PC-3 (cell line): ENCODE measurements at regions not wholly inside any gene's neighbourhood (a gene's known extent, or its start where the extent isn't known, plus 50 kb on each side); places are given as distances from the start of the nearest gene placed in this dataset.

Experiments
- ATAC-seq: fragments of 200-7000 bp; cut with Tn5 transposase; 2 replicates; pipeline ENCODE4 v1.9.1; 2020; ENCODE audit warnings: mild to moderate bottlenecking, moderate library complexity
- BruUV-seq: library from RNA; stranded (reverse); fragments of 400-500 nt; replicated peaks from 2 replicates; lab custom pipeline; 2021; lab: Mats Ljungman, UMichigan
- CTCF ChIA-PET: fragments of 300-600 bp; sonication (Branson Sonifier 250); formaldehyde crosslinking; loops from one replicate; lab custom pipeline; 2022; ENCODE audit warnings: antibody characterized with exemption; lab: Charles Lee
- POLR2A ChIA-PET: fragments of 300-600 bp; sonication (Branson Sonifier 250); formaldehyde crosslinking; loops from one replicate; lab custom pipeline; 2022; ENCODE audit warnings: antibody characterized with exemption; ENCODE audit not compliant: unreplicated experiment; lab: Charles Lee
- DNase-seq: peaks from one replicate; pipeline ENCODE4 v3.0.0-alpha.2; 2015
- H2AFZ ChIP-seq: fragments of 300-600 bp; sonication (generic); 2 replicates; pipeline ENCODE4 v1.6.0; 2016; ENCODE audit warnings: antibody characterized with exemption, low read length
- H3F3A ChIP-seq: fragments of 300-600 bp; sonication (generic); one replicate; pipeline ENCODE4 v1.6.0; 2017; ENCODE audit warnings: antibody characterized with exemption, low read length, control low read depth, mild to moderate bottlenecking; ENCODE audit not compliant: unreplicated experiment
- H3K27ac ChIP-seq: fragments of 300-600 bp; sonication (generic); 2 replicates; pipeline ENCODE4 v1.5.1; 2016; ENCODE audit warnings: mild to moderate bottlenecking, low read length
- H3K27me3 ChIP-seq: fragments of 300-600 bp; sonication (generic); 2 replicates; pipeline ENCODE4 v1.6.1; 2016; ENCODE audit warnings: low read length, mixed read lengths
- H3K36me3 ChIP-seq: fragments of 300-600 bp; sonication (generic); 2 replicates; pipeline ENCODE4 v1.6.1; 2016; ENCODE audit warnings: low read depth, mixed run types, low read length, mixed read lengths
- H3K4me1 ChIP-seq: fragments of 300-600 bp; sonication (generic); 2 replicates; pipeline ENCODE4 v1.5.1; 2016; ENCODE audit warnings: low read length; ENCODE audit not compliant: insufficient read depth
- H3K4me2 ChIP-seq: fragments of 300-600 bp; sonication (generic); 2 replicates; pipeline ENCODE4 v1.6.0; 2016; ENCODE audit warnings: low read length
- H3K4me3 ChIP-seq: fragments of 300-600 bp; sonication (generic); 2 replicates; pipeline ENCODE4 v1.5.1; 2016; ENCODE audit warnings: mild to moderate bottlenecking, low read length, mixed read lengths
- H3K79me2 ChIP-seq: fragments of 300-600 bp; sonication (generic); 2 replicates; pipeline ENCODE4 v1.6.1; 2017; ENCODE audit warnings: low read length, mixed read lengths
- H3K9ac ChIP-seq: fragments of 300-600 bp; sonication (generic); 2 replicates; pipeline ENCODE4 v1.6.0; 2016; ENCODE audit warnings: mild to moderate bottlenecking, low read length
- H3K9me2 ChIP-seq: fragments of 300-600 bp; sonication (generic); replicated peaks from 2 replicates; pipeline ENCODE4 v1.6.1; 2016; ENCODE audit warnings: mixed run types, low read length, mixed read lengths
- H3K9me3 ChIP-seq: fragments of 300-600 bp; sonication (generic); 2 replicates; pipeline ENCODE4 v1.6.1; 2016; ENCODE audit warnings: low read length, mixed read lengths
- H4K20me1 ChIP-seq: fragments of 300-600 bp; sonication (generic); 2 replicates; pipeline ENCODE4 v1.6.1; 2016; ENCODE audit warnings: low read length, mixed read lengths
- CTCF ChIP-seq: fragments of 300-600 bp; sonication (generic); conservative IDR thresholded peaks from 2 replicates; pipeline ENCODE4 v1.5.1; 2017; ENCODE audit warnings: antibody characterized with exemption, low read depth, mild to moderate bottlenecking, low read length
- EZH2 ChIP-seq: fragments of 300-600 bp; sonication (generic); IDR thresholded peaks from one replicate; pipeline ENCODE4 v1.6.1; 2017; ENCODE audit warnings: antibody characterized with exemption, mild to moderate bottlenecking, low read length; ENCODE audit not compliant: unreplicated experiment
- EZH2phosphoT487 ChIP-seq: fragments of 300-600 bp; sonication (generic); IDR thresholded peaks from 2 replicates; pipeline ENCODE4 v1.6.1; 2018; ENCODE audit warnings: mild to moderate bottlenecking, antibody characterized with exemption, low read length, borderline replicate concordance
- intact Hi-C: fragments of 100-400 bp; cut with micrococcal nuclease; formaldehyde crosslinking; loops from 2 replicates; pipeline ENCODE4 v1.9.0; 2023

DNA sequence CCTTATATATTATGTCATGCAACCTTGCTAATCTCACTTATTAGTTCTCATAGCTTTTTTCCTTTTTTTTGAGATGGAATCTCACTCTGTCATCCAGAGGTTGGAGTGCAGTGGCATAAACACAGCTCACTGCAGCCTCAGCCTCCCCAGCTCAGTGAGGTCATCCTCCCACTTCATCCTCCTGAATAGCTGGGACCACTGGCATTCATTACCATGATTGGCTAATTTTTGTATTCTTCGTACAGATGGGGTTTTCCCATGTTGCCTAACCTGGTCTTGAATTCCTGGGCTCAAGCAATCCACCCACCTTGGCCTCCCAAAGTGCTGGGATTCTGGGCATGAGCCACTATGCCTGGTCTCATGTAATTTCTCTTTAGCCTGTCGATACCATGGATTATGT is 89.1 kb upstream of the TRIM24 start:
- ChIA-PET POLR2A (no interaction called here), CTCF (no interaction called here)
- no peaks in the 10 kb centered on the region for H3K27me3 ChIP-seq
- no peaks in the 10 kb centered on the region for H4K20me1 ChIP-seq
- H3K9me3 ChIP-seq = peaks cover 5% of the 10 kb centered on the region; the same call in 1 of the 2 replicates
- H3K4me2 ChIP-seq = no peak overlapping the region
- H3K9me2 ChIP-seq = no peaks in the 10 kb centered on the region
- H3K4me1 ChIP-seq = no peaks in the 10 kb centered on the region
- BruUV-seq = no TSS peak
- no peak overlapping the region for H3K9ac ChIP-seq
- DNase-seq = no peak
- H3K4me3 ChIP-seq = no peak overlapping the region
- no peak overlapping the region for H3K27ac ChIP-seq
- intact Hi-C loops = no loop called here
- H3F3A ChIP-seq = no peaks in the 10 kb centered on the region
- ATAC-seq = no peak
- TF ChIP-seq EZH2phosphoT487 = no peak
- TF ChIP-seq EZH2 = no peak
- no peak for TF ChIP-seq CTCF
- H3K36me3 ChIP-seq = no peaks in the 10 kb centered on the region
- no peaks in the 10 kb centered on the region for H3K79me2 ChIP-seq
- H2AFZ ChIP-seq = no peak overlapping the region

- no peaks in the 10 kb centered on the region for H3K9me2 ChIP-seq
- DNase-seq = no peak
These were observed 85.9 kb upstream of the TRIM24 start for GRCh38 chr7:138374119-138374693.

More at GRCh38 chr7:138374119-138374693, 85.9 kb upstream of the TRIM24 start:
- CTCF ChIA-PET = no interaction called here
- no peaks in the 10 kb centered on the region for H3K27me3 ChIP-seq
- no peaks in the 10 kb centered on the region for H3K36me3 ChIP-seq
- H3K79me2 ChIP-seq = no peaks in the 10 kb centered on the region
- H3K4me2 ChIP-seq = no peak overlapping the region
- peaks cover 5% of the 10 kb centered on the region; the same call in 1 of the 2 replicates for H3K9me3 ChIP-seq
- H2AFZ ChIP-seq = no peak overlapping the region
- no peaks in the 10 kb centered on the region for H4K20me1 ChIP-seq
- no peaks in the 10 kb centered on the region for H3K4me1 ChIP-seq
- no peak for ATAC-seq
- no peak overlapping the region for H3K9ac ChIP-seq
- intact Hi-C loops = no loop called here
- BruUV-seq = no TSS peak
- no peak overlapping the region for H3K27ac ChIP-seq
- H3K4me3 ChIP-seq = no peak overlapping the region
- H3F3A ChIP-seq = no peaks in the 10 kb centered on the region
- POLR2A ChIA-PET = no interaction called here
- no peak for TF ChIP-seq CTCF
- no peak for TF ChIP-seq EZH2phosphoT487
- no peak for TF ChIP-seq EZH2
